Spinal cord (tissue), 10 donors: ENCODE measurements at regions not wholly inside any gene's neighbourhood (a gene's known extent, or its start where the extent isn't known, plus 50 kb on each side); places are given as distances from the start of the nearest gene placed in this dataset. TPM values are rescaled to one million over a fixed set of nuclear protein-coding genes. Genes with fewer than 3 reads are reported as not detected.
A peak's percentile ranks its signal among the peaks of the same experiment; 100 is the strongest.

Experiments used
- DNase-seq, 6 donors: peaks; one replicate each; pipeline versions ENCODE4 v3.0.0 to v3.0.0-alpha.2; 2013 to 2015; ENCODE audit warnings: low spot score in 6 of 6, low read depth in 4 of 6
- H3K27ac ChIP-seq: one replicate; pipeline ENCODE4 v1.5.1; 2013; ENCODE audit warnings: low read depth, low read length, control low read depth
- H3K27me3 ChIP-seq: one replicate; pipeline ENCODE4 v1.6.1; 2013; ENCODE audit warnings: low read length; ENCODE audit not compliant: control insufficient read depth, insufficient read depth
- H3K36me3 ChIP-seq: one replicate; pipeline ENCODE4 v1.6.1; 2013; ENCODE audit warnings: low read length; ENCODE audit not compliant: control insufficient read depth, insufficient read depth
- H3K4me1 ChIP-seq: one replicate; pipeline ENCODE4 v1.6.1; 2013; ENCODE audit warnings: low read length; ENCODE audit not compliant: control insufficient read depth, insufficient read depth
- H3K4me3 ChIP-seq: one replicate; pipeline ENCODE4 v1.5.1; 2013; ENCODE audit warnings: low read depth, low read length, control low read depth
- H3K9me3 ChIP-seq: one replicate; pipeline ENCODE4 v1.6.1; 2013; ENCODE audit warnings: low read length; ENCODE audit not compliant: control insufficient read depth, insufficient read depth
- WGBS: methylation state at CpG from one replicate; pipeline ENCODE4 v1.1.5; 2013; ENCODE audit warnings: missing lambda C conversion rate; ENCODE audit not compliant: insufficient coverage; 5-methylcytosine and 5-hydroxymethylcytosine counted together
- small RNA-seq: library from RNA; depleted of rRNA; stranded (forward); fragments of <200 nt; gene quantifications from one replicate; pipeline ENCODE3, GENCODE V24; 2014; ENCODE audit warnings: low replicate concordance
- donor health status: healthy.

- 100% methylated on average over 3 of the region's 3 CpGs for whole genome bisulfite sequencing
- peaks cover under 1% of the 10 kb centered on the region for H3K9me3 ChIP-seq
- H3K4me3 ChIP-seq, result no peak overlapping the region
- no peak for DNase-seq
- H3K27me3 ChIP-seq, result no peaks in the 10 kb centered on the region
- H3K4me1 ChIP-seq, result no peaks in the 10 kb centered on the region
- H3K27ac ChIP-seq, result no peak overlapping the region
- H3K36me3 ChIP-seq, result no peaks in the 10 kb centered on the region
These were observed 73.1 kb upstream of the MYL2 start for GRCh38 chr12:110993434-110993833.

DNA sequence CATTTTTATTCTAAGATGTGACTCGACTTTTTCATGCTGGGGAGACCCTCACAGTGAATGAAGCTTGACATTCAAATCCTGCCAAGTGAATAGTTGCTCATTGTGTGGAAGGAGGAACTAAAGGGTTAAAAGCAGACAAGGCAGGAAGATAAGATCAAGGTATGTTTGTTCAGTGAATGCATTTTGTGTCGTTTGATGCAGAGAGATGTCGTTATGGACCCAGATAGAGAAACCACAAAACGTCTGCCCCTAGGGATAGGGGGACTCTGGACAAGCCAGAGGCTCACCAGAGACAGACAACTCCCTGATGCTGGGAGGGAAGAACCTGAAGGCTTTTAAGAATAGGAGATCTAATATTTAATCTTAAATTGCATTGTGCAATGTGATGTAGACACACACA, 72.5 kb upstream of the MYL2 start:
- DNase-seq, result no peak
- Histone ChIP-seq H3K9me3 (no peaks in the 10 kb centered on the region), H3K4me3 (no peak overlapping the region), H3K36me3 (no peaks in the 10 kb centered on the region), H3K27ac (no peak overlapping the region), H3K27me3 (no peaks in the 10 kb centered on the region), H3K4me1 (no peaks in the 10 kb centered on the region)
- 27% methylated on average over 4 of the region's 4 CpGs for WGBS

DNA sequence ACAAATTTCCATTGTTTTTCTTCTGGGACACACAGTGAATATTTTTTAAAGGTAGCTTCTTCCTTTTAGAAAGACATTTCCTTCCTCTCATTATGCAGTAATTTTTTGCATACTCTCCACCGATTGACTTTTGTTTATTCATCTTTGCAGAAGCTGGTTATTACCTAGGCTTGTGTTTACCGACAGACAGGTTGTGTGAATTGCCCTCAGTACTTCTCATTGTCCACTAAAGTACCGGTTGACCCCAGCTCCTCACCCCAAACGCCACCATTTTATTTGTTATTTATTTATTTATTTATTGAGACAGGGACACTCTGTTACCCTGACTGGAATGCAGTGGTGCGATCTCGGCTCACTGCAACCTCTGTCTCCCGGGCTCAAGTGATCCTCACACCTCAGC, 63.4 kb upstream of the MYL2 start:
- no peaks in the 10 kb centered on the region for H3K36me3 ChIP-seq
- H3K4me3 ChIP-seq, result no peak overlapping the region
- no peaks in the 10 kb centered on the region for H3K4me1 ChIP-seq
- no peak overlapping the region for H3K27ac ChIP-seq
- 74% methylated on average over 4 of the region's 7 CpGs for WGBS
- no peaks in the 10 kb centered on the region for H3K9me3 ChIP-seq
- peaks cover 2% of the 10 kb centered on the region for H3K27me3 ChIP-seq
- no peak for DNase-seq

- H3K9me3 ChIP-seq, result no peaks in the 10 kb centered on the region
- no peaks in the 10 kb centered on the region for H3K4me1 ChIP-seq
- no peak overlapping the region for H3K27ac ChIP-seq
- no peak for DNase-seq
- WGBS, result 100% methylated on average over 2 of the region's 3 CpGs
- H3K36me3 ChIP-seq, result no peaks in the 10 kb centered on the region
- no peak overlapping the region for H3K4me3 ChIP-seq
- no peaks in the 10 kb centered on the region for H3K27me3 ChIP-seq
These were observed 52.5 kb upstream of the MYL2 start for GRCh38 chr12:110972866-110973265.

DNA sequence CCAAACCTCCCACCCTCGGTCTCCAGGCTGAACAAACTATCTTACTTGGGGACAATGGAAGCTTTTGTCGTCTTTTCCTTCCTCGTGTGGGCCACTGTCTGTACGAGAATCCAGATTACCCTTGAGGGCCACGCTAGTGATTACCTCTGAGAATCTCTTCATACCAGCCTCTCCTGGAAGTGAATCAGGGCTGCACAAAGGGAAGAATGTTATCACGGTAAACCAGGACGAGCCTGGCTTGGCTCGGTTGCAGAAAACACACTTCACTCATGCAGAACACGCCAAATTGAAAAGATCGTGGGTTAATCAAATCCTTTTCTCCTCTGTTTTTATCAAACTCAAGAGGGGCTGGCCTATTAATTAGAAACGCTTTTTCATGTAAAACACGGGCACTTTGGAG, 51.6 kb upstream of the MYL2 start:
- no peaks in the 10 kb centered on the region for H3K4me1 ChIP-seq
- DNase-seq, result peak in 2 of 6 donors; percentile 4 to 7
- no peaks in the 10 kb centered on the region for H3K9me3 ChIP-seq
- H3K27ac ChIP-seq, result no peak overlapping the region
- 53% methylated on average over 4 of the region's 12 CpGs for WGBS
- H3K27me3 ChIP-seq, result no peaks in the 10 kb centered on the region
- H3K36me3 ChIP-seq, result no peaks in the 10 kb centered on the region
- no peak overlapping the region for H3K4me3 ChIP-seq

DNA sequence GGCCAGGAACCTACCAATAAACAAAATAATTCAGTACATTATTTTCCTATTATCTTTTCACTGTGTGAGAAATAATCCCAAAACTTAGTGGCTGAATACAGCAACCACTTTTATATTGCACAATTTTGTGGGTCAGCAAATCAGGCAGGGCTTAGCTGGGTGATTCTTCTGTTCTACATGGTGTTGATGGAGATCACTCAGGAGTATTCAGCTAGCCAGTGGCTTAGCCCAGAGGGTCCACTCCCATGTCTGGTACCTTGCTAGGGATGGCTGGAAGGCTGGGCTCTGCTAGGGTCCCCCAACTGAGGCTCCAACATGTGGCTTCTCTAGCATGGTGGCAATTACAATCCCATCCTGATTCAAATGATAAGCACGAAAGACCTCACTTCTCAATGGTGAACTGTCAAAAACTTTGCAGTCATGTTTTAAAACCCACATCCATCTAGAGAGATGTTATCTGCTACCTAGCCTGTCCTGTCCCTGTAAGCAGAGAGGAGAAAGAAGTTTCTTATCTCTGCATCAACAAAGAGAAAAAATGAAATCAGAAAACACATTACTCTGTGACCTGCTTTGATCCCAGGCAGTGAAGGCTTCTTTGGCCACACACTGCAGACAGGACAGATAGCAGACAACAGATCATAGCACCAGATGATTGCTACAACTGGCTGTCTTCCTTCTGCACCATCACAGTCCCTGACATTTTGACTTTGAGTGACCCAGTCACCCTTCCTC, 51.0 kb upstream of the MYL2 start:
- Histone ChIP-seq H3K4me1 (peaks cover 1% of the 10 kb centered on the region), H3K36me3 (no peaks in the 10 kb centered on the region), H3K4me3 (no peak overlapping the region), H3K27ac (no peak overlapping the region), H3K27me3 (no peaks in the 10 kb centered on the region), H3K9me3 (no peaks in the 10 kb centered on the region)
- WGBS, result 100% methylated on average over 1 of the region's 1 CpG
- DNase-seq, result no peak

Small RNAs in the stretch of these regions (small RNA-seq; reads per million reads assigned to genes)
- not detected for gene MIR6760
